IPS-15b (cell line): ENCODE measurements at regions not wholly inside any gene's neighbourhood (a gene's known extent, or its start where the extent isn't known, plus 50 kb on each side); places are given as distances from the start of the nearest gene placed in this dataset.

ENCODE experiments used
- H3K27me3 ChIP-seq: one replicate; pipeline ENCODE4 v1.6.1; 2013; ENCODE audit warnings: low read length; ENCODE audit not compliant: control insufficient read depth, insufficient read depth
- H3K36me3 ChIP-seq: one replicate; pipeline ENCODE4 v1.6.1; 2013; ENCODE audit warnings: low read length; ENCODE audit not compliant: control insufficient read depth, insufficient read depth
- H3K4me1 ChIP-seq: one replicate; pipeline ENCODE4 v1.6.1; 2013; ENCODE audit warnings: mild to moderate bottlenecking, low read length; ENCODE audit not compliant: control insufficient read depth, insufficient read depth
- H3K4me3 ChIP-seq: one replicate; pipeline ENCODE4 v1.5.1; 2013; ENCODE audit warnings: low read depth, low read length
- H3K9ac ChIP-seq: one replicate; pipeline ENCODE4 v1.6.1; 2013; ENCODE audit warnings: low read depth, mild to moderate bottlenecking, low read length
- H3K9me3 ChIP-seq: one replicate; pipeline ENCODE4 v1.6.1; 2013; ENCODE audit warnings: mild to moderate bottlenecking, low read length; ENCODE audit not compliant: control insufficient read depth, insufficient read depth

DNA sequence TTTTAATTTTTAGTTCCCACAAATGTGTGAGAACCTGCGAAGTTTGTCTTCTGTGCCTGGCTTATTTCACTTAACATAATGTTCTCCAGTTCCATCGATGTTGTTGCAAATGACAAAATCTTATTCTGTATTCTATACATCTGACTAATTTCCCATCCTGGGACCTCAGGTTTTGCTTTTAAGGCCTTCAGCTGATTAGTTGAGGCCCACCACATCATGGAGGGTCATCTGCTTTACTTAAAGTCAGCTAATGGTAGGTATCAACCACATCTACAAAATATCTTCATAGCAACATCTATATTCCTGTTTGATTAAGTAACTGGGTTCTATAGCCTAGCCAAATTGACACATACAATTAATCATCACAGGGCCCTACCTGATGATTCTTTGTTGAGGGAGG lies 534.0 kb downstream of the EFNB2 start:
- H3K9me3 ChIP-seq, result no peaks in the 10 kb centered on the region
- no peaks in the 10 kb centered on the region for H3K4me1 ChIP-seq
- no peak overlapping the region for H3K4me3 ChIP-seq
- H3K36me3 ChIP-seq, result no peaks in the 10 kb centered on the region
- no peak overlapping the region for H3K9ac ChIP-seq
- no peaks in the 10 kb centered on the region for H3K27me3 ChIP-seq

DNA sequence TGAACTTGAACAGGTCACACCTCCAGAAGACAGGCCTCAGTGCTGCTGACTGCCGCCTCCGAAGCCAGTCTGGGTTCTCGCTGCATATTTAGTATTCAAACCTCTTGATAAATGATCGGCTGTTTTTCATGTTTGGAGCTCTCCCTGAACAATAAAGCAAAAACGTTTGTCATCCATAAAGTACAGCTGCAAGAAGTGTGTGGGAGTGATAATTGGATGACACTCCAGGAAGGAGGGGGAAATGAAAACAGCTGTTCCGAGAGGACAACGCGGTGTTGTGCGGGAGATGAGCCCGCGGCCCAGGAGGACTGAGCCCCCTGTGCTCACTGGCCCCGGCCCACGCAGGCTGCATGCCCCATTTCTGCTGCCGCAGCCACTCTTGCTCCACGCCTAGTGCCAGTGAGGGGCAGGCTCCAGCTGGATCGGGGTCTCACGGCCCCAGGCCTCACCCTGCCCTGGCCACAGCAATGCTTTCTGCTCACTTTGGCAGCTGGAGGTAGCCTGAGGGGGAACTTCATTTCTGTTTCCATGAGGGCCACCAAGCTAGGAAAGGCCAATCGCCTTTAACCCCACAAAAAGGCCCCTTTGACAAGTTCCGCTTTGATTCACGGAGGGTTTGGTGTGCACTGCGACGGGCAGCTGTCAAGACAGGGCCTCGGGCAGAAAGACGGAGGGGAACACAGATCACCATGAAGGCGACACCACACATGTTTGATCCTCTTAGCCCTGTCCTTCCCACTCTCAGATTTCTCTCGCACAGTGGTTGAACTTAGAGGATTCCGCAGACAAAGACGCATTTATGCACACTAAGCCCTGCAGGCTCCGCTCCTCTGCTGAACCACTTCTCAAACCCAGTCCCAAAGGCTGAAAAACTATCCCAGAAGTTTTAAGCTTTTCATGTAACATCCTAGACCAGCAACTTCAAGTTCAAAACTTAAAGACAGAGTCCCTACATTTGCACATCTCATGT lies 537.6 kb downstream of the EFNB2 start:
- Histone ChIP-seq H3K4me3 (no peak overlapping the region), H3K36me3 (no peaks in the 10 kb centered on the region), H3K27me3 (no peaks in the 10 kb centered on the region), H3K4me1 (no peaks in the 10 kb centered on the region), H3K9me3 (no peaks in the 10 kb centered on the region), H3K9ac (no peak overlapping the region)

DNA sequence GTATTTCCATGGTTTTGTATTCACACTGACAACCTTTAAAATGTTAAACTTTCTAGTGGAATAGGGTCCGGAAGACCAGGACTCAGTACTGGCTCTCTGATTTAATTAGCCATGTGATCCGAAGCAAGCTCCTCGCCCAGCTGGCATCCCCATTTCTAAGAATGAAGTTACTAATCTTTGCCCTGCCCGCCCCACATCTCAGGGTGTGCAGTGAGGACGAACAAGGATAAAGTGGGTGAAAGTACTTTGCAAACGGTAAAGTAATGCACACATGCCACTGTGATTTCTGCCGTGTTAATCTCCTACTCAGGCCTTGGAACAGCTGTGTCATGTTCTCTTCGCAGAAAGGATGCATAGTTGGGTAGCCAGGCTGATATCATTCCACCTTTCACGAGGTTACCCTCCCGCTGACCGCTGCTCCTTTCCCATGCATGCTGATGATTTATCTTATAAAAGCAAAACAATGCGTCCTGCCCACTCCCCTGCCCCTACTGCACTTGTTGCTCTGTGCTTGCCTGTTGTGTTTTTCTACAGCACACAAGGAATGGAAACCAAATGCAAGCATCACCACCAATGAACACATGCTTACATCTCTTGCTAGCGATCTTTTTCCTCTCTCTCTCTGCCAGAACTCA lies 539.0 kb downstream of the EFNB2 start:
- no peaks in the 10 kb centered on the region for H3K36me3 ChIP-seq
- no peak overlapping the region for H3K4me3 ChIP-seq
- H3K27me3 ChIP-seq, result no peaks in the 10 kb centered on the region
- no peak overlapping the region for H3K9ac ChIP-seq
- H3K9me3 ChIP-seq, result no peaks in the 10 kb centered on the region
- H3K4me1 ChIP-seq, result no peaks in the 10 kb centered on the region

DNA sequence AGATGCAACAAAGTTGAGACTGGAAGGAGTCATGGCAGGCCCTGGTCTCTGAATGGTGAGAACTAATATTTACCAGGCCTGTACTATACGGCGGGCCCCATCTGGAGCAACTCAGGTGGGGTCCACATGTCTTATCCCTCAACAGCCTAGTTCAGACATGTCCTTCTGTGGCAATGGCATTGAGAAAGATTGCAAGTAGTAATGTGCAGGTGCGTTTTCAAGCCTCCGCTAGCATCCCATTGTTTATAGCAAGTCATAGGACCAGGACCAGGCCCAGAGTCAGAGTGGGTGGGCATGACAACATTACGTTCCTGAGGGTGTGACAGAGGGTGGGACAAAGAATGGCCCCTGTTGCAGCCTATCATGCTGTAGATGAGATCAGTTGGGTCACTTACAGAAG lies 541.1 kb downstream of the EFNB2 start:
- H3K27me3 ChIP-seq, result no peaks in the 10 kb centered on the region
- no peaks in the 10 kb centered on the region for H3K36me3 ChIP-seq
- no peaks in the 10 kb centered on the region for H3K9me3 ChIP-seq
- H3K4me3 ChIP-seq, result no peak overlapping the region
- no peak overlapping the region for H3K9ac ChIP-seq
- no peaks in the 10 kb centered on the region for H3K4me1 ChIP-seq

DNA sequence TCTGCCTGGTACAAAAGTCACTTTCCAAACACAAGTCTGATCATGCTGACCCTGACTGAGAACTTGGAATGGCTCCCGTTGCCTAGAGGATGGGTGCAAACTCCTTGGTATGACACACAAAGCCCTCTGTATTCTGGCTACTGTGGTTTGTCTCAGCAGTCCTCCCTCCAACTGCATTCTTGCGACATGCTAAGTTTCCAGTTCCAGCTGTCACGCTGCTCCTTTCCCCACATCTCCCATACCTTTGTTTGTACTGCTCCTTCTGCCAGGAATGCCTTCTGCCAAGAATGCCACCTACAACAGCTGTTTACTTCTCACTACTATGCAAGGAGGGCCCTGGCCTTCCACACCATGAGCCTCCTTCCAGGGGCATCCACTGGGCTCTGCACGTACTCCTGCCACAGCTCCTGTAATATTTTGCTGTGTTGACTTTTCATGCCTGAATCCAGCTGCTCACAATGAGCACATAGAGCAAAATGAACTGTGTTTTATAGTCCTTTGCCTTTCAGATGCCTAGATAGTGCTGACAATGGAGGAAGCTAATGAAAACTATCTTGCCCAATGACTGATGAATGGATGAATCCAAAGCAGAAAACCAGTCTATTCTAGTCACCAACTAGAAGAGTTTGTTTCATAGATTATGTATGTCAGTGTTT lies 543.7 kb downstream of the EFNB2 start:
- Histone ChIP-seq H3K9ac (no peak overlapping the region), H3K27me3 (no peaks in the 10 kb centered on the region), H3K9me3 (no peaks in the 10 kb centered on the region), H3K4me3 (no peak overlapping the region), H3K4me1 (no peaks in the 10 kb centered on the region), H3K36me3 (no peaks in the 10 kb centered on the region)

DNA sequence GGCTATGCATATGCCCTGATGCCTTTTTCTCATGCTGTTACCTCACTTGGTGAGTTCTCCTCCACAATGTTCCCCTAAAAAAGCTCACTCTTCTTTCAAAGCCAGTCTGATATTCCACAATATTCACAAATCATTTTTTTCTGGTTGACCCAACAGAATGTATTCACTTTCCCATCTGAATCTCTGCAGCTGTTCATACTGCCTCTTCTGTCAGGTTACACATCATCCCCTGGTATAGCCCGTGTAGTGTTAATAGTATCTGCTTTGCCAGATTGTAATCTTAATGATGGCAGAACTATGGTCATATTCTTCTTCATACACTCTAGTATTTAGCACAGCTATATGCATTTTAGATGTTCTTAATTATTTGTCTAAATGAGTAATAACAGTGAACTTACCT lies 544.3 kb downstream of the EFNB2 start:
- H3K27me3 ChIP-seq, result no peaks in the 10 kb centered on the region
- H3K36me3 ChIP-seq, result no peaks in the 10 kb centered on the region
- no peak overlapping the region for H3K4me3 ChIP-seq
- no peak overlapping the region for H3K9ac ChIP-seq
- no peaks in the 10 kb centered on the region for H3K9me3 ChIP-seq
- H3K4me1 ChIP-seq, result no peaks in the 10 kb centered on the region

DNA sequence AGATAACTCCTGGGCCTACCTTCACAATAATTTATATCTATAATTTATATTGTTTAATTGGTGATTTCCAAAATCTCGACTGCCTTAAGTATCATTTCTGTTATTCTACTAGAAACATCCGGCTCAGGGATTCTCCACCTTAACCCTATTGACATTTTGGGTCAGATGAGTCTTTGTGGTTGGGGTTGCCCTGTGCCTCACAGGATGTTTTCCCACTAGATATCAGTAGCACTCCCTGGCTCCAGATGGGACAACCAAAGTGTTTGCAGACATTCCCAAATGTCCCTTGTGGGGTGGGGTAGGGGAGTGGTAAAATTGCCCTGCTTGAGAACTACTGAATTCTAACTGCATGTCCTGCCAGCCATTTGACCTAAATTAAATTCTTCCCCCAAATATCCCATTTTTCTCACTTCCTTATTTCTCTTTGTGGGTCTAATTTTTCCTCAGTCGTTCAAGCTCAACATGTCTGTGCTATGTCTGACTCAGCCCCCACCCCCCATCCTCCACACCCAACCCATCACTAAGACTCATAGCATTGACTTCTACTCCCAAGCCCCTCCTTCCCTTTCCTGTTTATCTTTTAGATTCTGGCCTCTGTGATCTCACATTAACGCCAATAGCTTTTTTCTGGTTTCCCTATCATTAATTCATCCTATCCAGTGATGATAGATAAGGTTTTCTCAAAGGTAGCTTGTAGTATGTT lies 545.1 kb downstream of the EFNB2 start:
- Histone ChIP-seq H3K27me3 (no peaks in the 10 kb centered on the region), H3K9ac (no peak overlapping the region), H3K4me3 (no peak overlapping the region), H3K36me3 (no peaks in the 10 kb centered on the region), H3K9me3 (no peaks in the 10 kb centered on the region), H3K4me1 (no peaks in the 10 kb centered on the region)

DNA sequence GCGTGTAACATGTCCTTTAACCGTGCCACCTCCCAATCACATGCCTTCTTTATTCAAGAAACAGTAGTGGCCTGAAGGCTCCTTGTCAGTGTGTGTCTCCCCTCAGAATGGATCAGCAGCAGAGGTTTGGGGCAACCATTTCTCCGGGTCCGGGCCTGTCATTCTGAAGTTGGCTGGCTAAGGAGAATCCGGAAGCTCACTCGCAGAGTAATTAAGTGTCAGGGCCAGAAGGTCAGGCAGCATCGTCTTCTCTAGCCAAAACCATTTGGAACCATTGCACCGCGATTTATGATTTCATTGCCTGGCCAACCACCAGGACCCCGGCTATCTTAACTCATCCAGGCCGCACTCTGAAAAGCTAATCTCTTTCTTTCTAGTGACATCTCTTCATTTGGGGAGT lies 550.8 kb downstream of the EFNB2 start:
- no peak overlapping the region for H3K9ac ChIP-seq
- H3K4me3 ChIP-seq, result no peak overlapping the region
- no peaks in the 10 kb centered on the region for H3K4me1 ChIP-seq
- H3K27me3 ChIP-seq, result no peaks in the 10 kb centered on the region
- no peaks in the 10 kb centered on the region for H3K9me3 ChIP-seq
- H3K36me3 ChIP-seq, result no peaks in the 10 kb centered on the region

DNA sequence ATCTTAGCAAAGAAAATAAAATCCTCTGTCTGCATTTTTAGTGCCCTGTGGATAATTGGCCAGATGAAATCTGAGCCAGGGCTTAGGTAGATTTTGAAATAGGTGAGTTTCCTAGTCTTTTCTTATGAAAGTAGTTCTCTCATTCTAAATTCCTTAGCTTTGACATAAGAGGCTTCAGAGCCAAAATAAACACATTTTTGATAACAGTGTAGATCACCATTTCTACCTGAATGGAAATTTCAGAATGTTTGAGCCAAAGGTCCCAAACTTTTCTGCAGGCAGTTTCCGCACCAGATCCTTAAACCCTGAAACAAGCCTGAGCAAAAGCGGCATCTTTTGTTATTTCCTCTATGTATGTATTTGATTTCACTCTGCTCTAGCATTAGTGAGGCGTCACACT lies 551.2 kb downstream of the EFNB2 start:
- no peak overlapping the region for H3K9ac ChIP-seq
- H3K36me3 ChIP-seq, result no peaks in the 10 kb centered on the region
- H3K9me3 ChIP-seq, result no peaks in the 10 kb centered on the region
- H3K4me3 ChIP-seq, result no peak overlapping the region
- H3K27me3 ChIP-seq, result no peaks in the 10 kb centered on the region
- H3K4me1 ChIP-seq, result no peaks in the 10 kb centered on the region

DNA sequence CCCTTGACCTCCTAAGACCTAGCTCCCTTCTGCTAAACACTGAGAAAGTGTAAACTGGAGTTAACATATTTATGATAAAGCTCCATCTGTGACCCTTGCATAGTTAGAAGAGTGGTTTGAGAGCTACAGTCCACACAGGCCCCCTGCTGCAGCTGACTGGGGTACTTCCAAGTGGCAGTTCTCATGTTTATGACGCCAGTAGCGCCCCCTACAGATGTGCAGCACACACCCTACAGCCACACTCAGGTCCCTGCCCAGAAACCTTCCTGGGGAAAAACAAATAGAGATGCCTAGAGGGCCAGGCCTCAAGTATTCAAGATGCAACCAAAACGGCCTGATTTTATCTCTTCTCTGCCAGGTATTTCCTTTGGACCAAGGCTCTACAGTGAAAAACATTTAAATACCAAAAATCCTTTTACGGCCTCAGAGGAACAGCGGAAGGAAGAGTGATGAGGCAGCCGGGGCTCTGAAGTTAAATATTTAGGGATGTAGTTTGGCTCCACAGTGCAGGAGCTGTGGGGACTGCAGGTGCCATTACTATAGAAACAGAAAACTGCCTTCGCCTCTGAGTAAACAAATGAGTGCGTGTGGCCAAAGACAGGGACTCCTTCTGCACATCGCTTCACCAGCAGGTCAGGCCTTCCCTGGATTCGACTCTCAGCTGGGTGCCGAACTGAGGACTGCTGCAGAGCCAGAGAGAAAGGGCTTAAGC lies 553.1 kb downstream of the EFNB2 start:
- Histone ChIP-seq H3K9me3 (no peaks in the 10 kb centered on the region), H3K4me3 (no peak overlapping the region), H3K27me3 (no peaks in the 10 kb centered on the region), H3K36me3 (no peaks in the 10 kb centered on the region), H3K9ac (no peak overlapping the region), H3K4me1 (no peaks in the 10 kb centered on the region)
